WERI-Rb-1 (cell line): ENCODE measurements at regions not wholly inside any gene's neighbourhood (a gene's known extent, or its start where the extent isn't known, plus 50 kb on each side); places are given as distances from the start of the nearest gene placed in this dataset.

Experiments used
- DNase-seq: peaks from one replicate; pipeline ENCODE4 v3.0.0-alpha.2; 2020
- H3K27ac ChIP-seq: fragments of 250-450 bp; sonication (Bioruptor Pico); 2 replicates; pipeline ENCODE4 v1.5.1; 2020; ENCODE audit warnings: mild to moderate bottlenecking, moderate library complexity
- H3K27me3 ChIP-seq: fragments of 250-450 bp; sonication (Bioruptor Pico); 2 replicates; pipeline ENCODE4 v1.5.1; 2021; ENCODE audit warnings: mild to moderate bottlenecking, low read depth, moderate library complexity; ENCODE audit not compliant: insufficient read depth, severe bottlenecking
- H3K36me3 ChIP-seq: fragments of 250-450 bp; sonication (Bioruptor Pico); 2 replicates; pipeline ENCODE4 v1.5.1; 2020; ENCODE audit warnings: mild to moderate bottlenecking, moderate library complexity
- H3K4me3 ChIP-seq: 2 replicates; pipeline ENCODE4 v1.5.1; 2011; ENCODE audit warnings: low read depth, mild to moderate bottlenecking, control low read depth, low read length
- H3K9me3 ChIP-seq: fragments of 250-450 bp; sonication (Bioruptor Pico); 2 replicates; pipeline ENCODE4 v1.5.1; 2021; ENCODE audit warnings: mild to moderate bottlenecking, moderate library complexity; ENCODE audit not compliant: severe bottlenecking
- CTCF ChIP-seq: IDR thresholded peaks from 2 replicates; pipeline ENCODE4 v1.5.1; 2011; ENCODE audit warnings: low read depth, mild to moderate bottlenecking, control low read depth, inconsistent platforms, low read length

- TF ChIP-seq CTCF = no peak
- Histone ChIP-seq H3K9me3 (no peaks in the 10 kb centered on the region), H3K27me3 (no peaks in the 10 kb centered on the region), H3K27ac (no peak overlapping the region), H3K36me3 (no peaks in the 10 kb centered on the region; the same call in 1 of the 2 replicates), H3K4me3 (no peak overlapping the region)
- no peak for DNase-seq
These were observed 457.7 kb upstream of the THRB start for GRCh38 chr3:24952388-24952787.

GRCh38 chr3:24953060-24953771, 458.6 kb upstream of the THRB start:
- no peak for TF ChIP-seq CTCF
- no peaks in the 10 kb centered on the region for H3K36me3 ChIP-seq
- no peaks in the 10 kb centered on the region for H3K9me3 ChIP-seq
- no peak overlapping the region for H3K27ac ChIP-seq
- no peak for DNase-seq
- H3K4me3 ChIP-seq = no peak overlapping the region
- H3K27me3 ChIP-seq = no peaks in the 10 kb centered on the region

GRCh38 chr3:24956613-24957012, 462.0 kb upstream of the THRB start:
- Histone ChIP-seq H3K4me3 (no peak overlapping the region), H3K27me3 (no peaks in the 10 kb centered on the region), H3K9me3 (peaks cover 5% of the 10 kb centered on the region), H3K27ac (no peak overlapping the region), H3K36me3 (no peaks in the 10 kb centered on the region)
- TF ChIP-seq CTCF = no peak
- no peak for DNase-seq

GRCh38 chr3:24958271-24958670, 463.6 kb upstream of the THRB start:
- no peak for TF ChIP-seq CTCF
- Histone ChIP-seq H3K27me3 (no peaks in the 10 kb centered on the region), H3K36me3 (no peaks in the 10 kb centered on the region), H3K9me3 (peaks cover 5% of the 10 kb centered on the region), H3K4me3 (no peak overlapping the region), H3K27ac (no peak overlapping the region)
- DNase-seq = no peak

- H3K36me3 ChIP-seq = no peaks in the 10 kb centered on the region
- no peak for TF ChIP-seq CTCF
- H3K27ac ChIP-seq = no peak overlapping the region
- no peak overlapping the region for H3K4me3 ChIP-seq
- H3K9me3 ChIP-seq = peaks cover 5% of the 10 kb centered on the region
- DNase-seq = no peak
- H3K27me3 ChIP-seq = no peaks in the 10 kb centered on the region
These were observed 464.3 kb upstream of the THRB start for GRCh38 chr3:24958910-24959447.
